ENCODE measurements at regions not wholly inside any gene's neighbourhood (a gene's known extent, or its start where the extent isn't known, plus 50 kb on each side); places are given as distances from the start of the nearest gene placed in this dataset.

GRCh38 chr5:3451961-3452360, 143.7 kb upstream of the IRX1 start (continued):
- no peak for TF ChIP-seq EP300 (IDR thresholded peaks at IDR 0.05; ENCODE audit: borderline replicate concordance in 1 of 2, low read depth in 2 of 2, low read length in 2 of 2)
- TF ChIP-seq SIRT6 (IDR thresholded peaks at IDR 0.05; ENCODE audit: low read length): no peak
- TF ChIP-seq YY1 (IDR thresholded peaks at IDR 0.05; ENCODE audit: low read depth, low read length): no peak
- TF ChIP-seq EZH2 (IDR thresholded peaks at IDR 0.05; ENCODE audit: low read depth, low read length, severe bottlenecking): no peak
- no peak for TF ChIP-seq SP1 (IDR thresholded peaks at IDR 0.05; ENCODE audit: low read depth, low read length)
